A673 (cell line): ENCODE measurements at regions not wholly inside any gene's neighbourhood (a gene's known extent, or its start where the extent isn't known, plus 50 kb on each side); places are given as distances from the start of the nearest gene placed in this dataset.

ENCODE experiments used
- BruUV-seq: library from RNA; stranded (reverse); fragments of 400-500 nt; replicated peaks from 2 replicates; lab custom pipeline; 2021; lab: Mats Ljungman, UMichigan
- CTCF ChIA-PET: fragments of 300-600 bp; sonication (Branson Sonifier 250); formaldehyde crosslinking; loops from one replicate; lab custom pipeline; 2022; ENCODE audit warnings: antibody characterized with exemption; lab: Charles Lee
- POLR2A ChIA-PET: fragments of 300-600 bp; sonication (Branson Sonifier 250); formaldehyde crosslinking; loops from one replicate; lab custom pipeline; 2022; ENCODE audit warnings: antibody characterized with exemption; ENCODE audit not compliant: low non-redundant PET; lab: Charles Lee
- DNase-seq: peaks from one replicate; pipeline ENCODE4 v3.0.0-alpha.2; 2015; ENCODE audit warnings: low spot score
- H3K27ac ChIP-seq: fragments of 200-600 bp; sonication (generic); 2 replicates; pipeline ENCODE4 v1.5.1; 2016; ENCODE audit warnings: mixed run types, low read depth, mild to moderate bottlenecking, mixed read lengths, antibody characterized with exemption, low read length; ENCODE audit not compliant: poor library complexity, severe bottlenecking
- H3K27me3 ChIP-seq: fragments of 200-600 bp; sonication (generic); replicated peaks from 2 replicates; pipeline ENCODE4 v1.6.1; 2017; ENCODE audit warnings: mixed run types, low read depth, mild to moderate bottlenecking, mixed read lengths, antibody characterized with exemption, low read length; ENCODE audit not compliant: insufficient read depth, poor library complexity
- H3K36me3 ChIP-seq: fragments of 200-600 bp; sonication (generic); 2 replicates; pipeline ENCODE4 v1.6.1; 2016; ENCODE audit warnings: mixed run types, mild to moderate bottlenecking, mixed read lengths, antibody characterized with exemption, low read length; ENCODE audit not compliant: insufficient read depth, poor library complexity, severe bottlenecking
- H3K4me1 ChIP-seq: fragments of 200-600 bp; sonication (generic); 2 replicates; pipeline ENCODE4 v1.6.1; 2017; ENCODE audit warnings: mixed run types, mild to moderate bottlenecking, mixed read lengths, antibody characterized with exemption, low read length; ENCODE audit not compliant: insufficient read depth, poor library complexity, severe bottlenecking
- H3K4me3 ChIP-seq: fragments of 200-600 bp; sonication (generic); 2 replicates; pipeline ENCODE4 v1.5.1; 2016; ENCODE audit warnings: low read depth, mixed run types, mild to moderate bottlenecking, mixed read lengths, low read length; ENCODE audit not compliant: poor library complexity, severe bottlenecking
- H3K9me3 ChIP-seq: fragments of 200-600 bp; sonication (generic); 2 replicates; pipeline ENCODE4 v1.6.1; 2016; ENCODE audit warnings: mixed run types, low read depth, mild to moderate bottlenecking, mixed read lengths, antibody characterized with exemption, low read length; ENCODE audit not compliant: poor library complexity, severe bottlenecking
- EZH2 ChIP-seq: fragments of 200-600 bp; sonication (generic); IDR thresholded peaks from 2 replicates; pipeline ENCODE4 v1.6.1; 2017; ENCODE audit warnings: borderline replicate concordance, low read depth, mild to moderate bottlenecking, mixed read lengths, antibody characterized with exemption, low read length; ENCODE audit not compliant: poor library complexity, severe bottlenecking
- intact Hi-C: fragments of 100-400 bp; cut with micrococcal nuclease; formaldehyde crosslinking; loops from one replicate; pipeline ENCODE4 v1.10.0; 2022; ENCODE audit not compliant: unreplicated experiment
- TF ChIP-seq, protein P1 (sequence below): fragments of 300-800, 200-600 bp; sonication (generic); conservative IDR thresholded peaks from 2 replicates; pipeline ENCODE4 v1.5.1; 2017; ENCODE audit warnings: low read depth, mild to moderate bottlenecking, antibody characterized with exemption, low read length, moderate library complexity, mixed read lengths

GRCh38 chr1:73701826-73702225, 496.1 kb downstream of the LRRIQ3 start:
- BruUV-seq = no TSS peak
- Histone ChIP-seq H3K9me3 (no peaks in the 10 kb centered on the region), H3K4me3 (no peak overlapping the region), H3K27me3 (no peaks in the 10 kb centered on the region), H3K4me1 (no peaks in the 10 kb centered on the region), H3K36me3 (no peaks in the 10 kb centered on the region), H3K27ac (no peak overlapping the region)
- ChIA-PET POLR2A (no interaction called here), CTCF (no interaction called here)
- no peak for TF ChIP-seq EZH2
- TF ChIP-seq, protein P1, sequence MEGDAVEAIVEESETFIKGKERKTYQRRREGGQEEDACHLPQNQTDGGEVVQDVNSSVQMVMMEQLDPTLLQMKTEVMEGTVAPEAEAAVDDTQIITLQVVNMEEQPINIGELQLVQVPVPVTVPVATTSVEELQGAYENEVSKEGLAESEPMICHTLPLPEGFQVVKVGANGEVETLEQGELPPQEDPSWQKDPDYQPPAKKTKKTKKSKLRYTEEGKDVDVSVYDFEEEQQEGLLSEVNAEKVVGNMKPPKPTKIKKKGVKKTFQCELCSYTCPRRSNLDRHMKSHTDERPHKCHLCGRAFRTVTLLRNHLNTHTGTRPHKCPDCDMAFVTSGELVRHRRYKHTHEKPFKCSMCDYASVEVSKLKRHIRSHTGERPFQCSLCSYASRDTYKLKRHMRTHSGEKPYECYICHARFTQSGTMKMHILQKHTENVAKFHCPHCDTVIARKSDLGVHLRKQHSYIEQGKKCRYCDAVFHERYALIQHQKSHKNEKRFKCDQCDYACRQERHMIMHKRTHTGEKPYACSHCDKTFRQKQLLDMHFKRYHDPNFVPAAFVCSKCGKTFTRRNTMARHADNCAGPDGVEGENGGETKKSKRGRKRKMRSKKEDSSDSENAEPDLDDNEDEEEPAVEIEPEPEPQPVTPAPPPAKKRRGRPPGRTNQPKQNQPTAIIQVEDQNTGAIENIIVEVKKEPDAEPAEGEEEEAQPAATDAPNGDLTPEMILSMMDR = no peak
- intact Hi-C loops = no loop called here
- peak; percentile 52 for DNase-seq

GRCh38 chr1:73676186-73676585, 521.8 kb downstream of the LRRIQ3 start:
- ChIA-PET POLR2A (no interaction called here), CTCF (no interaction called here)
- H3K27ac ChIP-seq = no peak overlapping the region
- peaks cover 14% of the 10 kb centered on the region for H3K4me1 ChIP-seq
- no peaks in the 10 kb centered on the region for H3K27me3 ChIP-seq
- TF ChIP-seq EZH2 = no peak
- TF ChIP-seq, protein P1 = no peak
- no peaks in the 10 kb centered on the region for H3K9me3 ChIP-seq
- intact Hi-C loops = no loop called here
- H3K4me3 ChIP-seq = no peak overlapping the region
- no peaks in the 10 kb centered on the region for H3K36me3 ChIP-seq
- no peak for DNase-seq
- BruUV-seq = no TSS peak

DNA sequence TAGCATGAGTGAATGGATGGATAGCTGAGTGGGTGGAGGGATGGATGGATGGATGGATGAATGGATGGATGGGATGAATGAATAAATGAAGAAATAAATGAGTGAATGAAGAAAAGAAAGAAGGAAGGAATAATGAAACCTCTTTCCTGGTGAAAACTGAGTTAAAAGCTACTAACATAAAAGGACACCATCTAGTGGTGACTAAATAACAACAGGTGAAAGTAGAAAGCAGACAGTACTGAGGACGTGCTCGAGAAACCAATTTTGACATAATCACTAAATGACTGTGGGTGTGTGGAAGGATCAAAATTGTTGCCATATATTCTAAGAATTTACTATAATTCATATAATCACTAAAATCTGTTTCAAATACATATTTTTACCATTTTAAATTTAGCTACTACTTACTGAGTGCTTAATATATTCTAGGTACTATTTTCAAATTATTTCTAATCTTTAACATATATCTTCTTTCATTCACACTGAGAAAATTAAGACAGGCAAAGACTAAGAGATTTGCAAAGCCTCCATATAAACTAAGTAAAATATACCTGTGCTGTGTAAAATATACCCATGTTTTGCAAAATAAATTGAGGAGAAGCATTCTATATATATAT, 522.9 kb downstream of the LRRIQ3 start:
- ChIA-PET CTCF (interaction anchor here (0.7 kb wide), 1 partner anchor 335 kb away, joined by 5 read pairs; no protein-coding TSS in a partner anchor), POLR2A (no interaction called here)
- no TSS peak for BruUV-seq
- intact Hi-C loops = no loop called here
- peak; percentile 45 for DNase-seq
- H3K4me3 ChIP-seq = no peak overlapping the region
- H3K27ac ChIP-seq = no peak overlapping the region
- H3K4me1 ChIP-seq = peaks cover 14% of the 10 kb centered on the region
- TF ChIP-seq EZH2 = no peak
- TF ChIP-seq, protein P1 = peak; percentile 70
- H3K36me3 ChIP-seq = no peaks in the 10 kb centered on the region
- no peaks in the 10 kb centered on the region for H3K27me3 ChIP-seq
- H3K9me3 ChIP-seq = no peaks in the 10 kb centered on the region
